IPS-18c (cell line): ENCODE measurements at regions not wholly inside any gene's neighbourhood (a gene's known extent, or its start where the extent isn't known, plus 50 kb on each side); places are given as distances from the start of the nearest gene placed in this dataset.
"Not testable (repeated sequence)": the region's sequence is repeated elsewhere in the genome, so short reads cannot be mapped to it uniquely, and the experiment has no call there.

ENCODE experiments used
- H3K4me3 ChIP-seq: 2 replicates; pipeline ENCODE4 v1.7.0; 2013; ENCODE audit warnings: low read depth, mild to moderate bottlenecking, low read length, moderate library complexity; ENCODE audit not compliant: insufficient read depth
- H3K9me3 ChIP-seq: one replicate; pipeline ENCODE4 v1.6.1; 2013; ENCODE audit warnings: mild to moderate bottlenecking, low read length, moderate library complexity; ENCODE audit not compliant: control insufficient read depth, insufficient read depth

- no peaks in the 10 kb centered on the region for H3K9me3 ChIP-seq
Observed at GRCh38 chr18:78790960-78791359, 188.7 kb upstream of the SALL3 start.

GRCh38 chr18:78792094-78792493 lies 187.5 kb upstream of the SALL3 start:
- Histone ChIP-seq H3K4me3 (no peak overlapping the region), H3K9me3 (no peaks in the 10 kb centered on the region)

More at GRCh38 chr18:78790960-78791359, 188.7 kb upstream of the SALL3 start:
- no peak overlapping the region for H3K4me3 ChIP-seq

GRCh38 chr18:78792736-78793135 lies 186.9 kb upstream of the SALL3 start:
- H3K9me3 ChIP-seq: no peaks in the 10 kb centered on the region
- no peak overlapping the region for H3K4me3 ChIP-seq

GRCh38 chr18:78793313-78794070 lies 186.1 kb upstream of the SALL3 start:
- H3K4me3 ChIP-seq: no peak overlapping the region
- H3K9me3 ChIP-seq: no peaks in the 10 kb centered on the region

- Histone ChIP-seq H3K4me3 (no peak overlapping the region), H3K9me3 (no peaks in the 10 kb centered on the region)
Observed at GRCh38 chr18:78794071-78794430, 185.6 kb upstream of the SALL3 start.

GRCh38 chr18:78796693-78797455 lies 182.7 kb upstream of the SALL3 start:
- Histone ChIP-seq H3K4me3 (no peak overlapping the region), H3K9me3 (no peaks in the 10 kb centered on the region)

GRCh38 chr18:78797499-78797898 lies 182.1 kb upstream of the SALL3 start:
- no peaks in the 10 kb centered on the region for H3K9me3 ChIP-seq
- no peak overlapping the region for H3K4me3 ChIP-seq

GRCh38 chr18:78798402-78799175 lies 181.0 kb upstream of the SALL3 start:
- no peak overlapping the region for H3K4me3 ChIP-seq
- no peaks in the 10 kb centered on the region for H3K9me3 ChIP-seq

- Histone ChIP-seq H3K9me3 (no peaks in the 10 kb centered on the region), H3K4me3 (no peak overlapping the region)
Observed at GRCh38 chr18:78799382-78800089, 180.1 kb upstream of the SALL3 start.

- H3K9me3 ChIP-seq, H3K4me3 ChIP-seq: not testable (repeated sequence)
Observed at GRCh38 chr18:78800102-78800851, 179.3 kb upstream of the SALL3 start.

- Histone ChIP-seq H3K4me3 (no peak overlapping the region), H3K9me3 (no peaks in the 10 kb centered on the region)
Observed at GRCh38 chr18:78801011-78801410, 178.6 kb upstream of the SALL3 start.

- H3K4me3 ChIP-seq: no peak overlapping the region
- H3K9me3 ChIP-seq: no peaks in the 10 kb centered on the region
Observed at GRCh38 chr18:78803104-78803503, 176.5 kb upstream of the SALL3 start.

- Histone ChIP-seq H3K4me3 (no peak overlapping the region), H3K9me3 (no peaks in the 10 kb centered on the region)
Observed at GRCh38 chr18:78804206-78805030, 175.2 kb upstream of the SALL3 start.

GRCh38 chr18:78805840-78806239 lies 173.8 kb upstream of the SALL3 start:
- H3K4me3 ChIP-seq: no peak overlapping the region
- H3K9me3 ChIP-seq: peaks cover under 1% of the 10 kb centered on the region

- Histone ChIP-seq H3K4me3 (no peak overlapping the region), H3K9me3 (peaks cover 2% of the 10 kb centered on the region)
Observed at GRCh38 chr18:78807668-78808067, 171.9 kb upstream of the SALL3 start.

GRCh38 chr18:78809845-78810244 lies 169.8 kb upstream of the SALL3 start:
- no peak overlapping the region; the same call in 1 of the 2 replicates for H3K4me3 ChIP-seq
- peaks cover 2% of the 10 kb centered on the region for H3K9me3 ChIP-seq
